Limb (tissue), 2 donors: ENCODE measurements at regions not wholly inside any gene's neighbourhood (a gene's known extent, or its start where the extent isn't known, plus 50 kb on each side); places are given as distances from the start of the nearest gene placed in this dataset.
A peak's percentile ranks its signal among the peaks of the same experiment; 100 is the strongest.
"Not testable (repeated sequence)": the region's sequence is repeated elsewhere in the genome, so short reads cannot be mapped to it uniquely, and the experiment has no call there.

ENCODE experiments used
- DNase-seq, 2 donors: peaks; one replicate each; pipeline ENCODE4 v3.0.0-alpha.2; 2016; ENCODE audit errors: extremely low spot score in 2 of 2

GRCh38 chr15:66883284-66883911 is 181.4 kb downstream of the SMAD6 start:
- peak; percentile 91 to 97 for DNase-seq

- no peak for DNase-seq
Observed at GRCh38 chr15:66884115-66884622, 181.2 kb upstream of the SMAD3 start.

GRCh38 chr15:66884661-66885237 is 180.7 kb upstream of the SMAD3 start:
- no peak for DNase-seq

GRCh38 chr15:66885281-66885915 is 180.0 kb upstream of the SMAD3 start:
- DNase-seq = peak in 1 of 2 donors; percentile 8

- DNase-seq = peak in 1 of 2 donors; percentile 36
Observed at GRCh38 chr15:66886241-66886675, 179.1 kb upstream of the SMAD3 start.

- DNase-seq = peak in 1 of 2 donors; percentile 14
Observed at GRCh38 chr15:66886686-66887273, 178.6 kb upstream of the SMAD3 start.

- DNase-seq = not testable (repeated sequence)
Observed at GRCh38 chr15:66889298-66889697, 176.1 kb upstream of the SMAD3 start.

GRCh38 chr15:66891776-66892175 is 173.6 kb upstream of the SMAD3 start:
- no peak for DNase-seq

- DNase-seq = no peak
Observed at GRCh38 chr15:66893294-66893693, 172.1 kb upstream of the SMAD3 start.

- no peak for DNase-seq
Observed at GRCh38 chr15:66894363-66894762, 171.0 kb upstream of the SMAD3 start.

GRCh38 chr15:66894986-66895780 is 170.2 kb upstream of the SMAD3 start:
- DNase-seq = no peak

GRCh38 chr15:66895794-66896453 is 169.5 kb upstream of the SMAD3 start:
- no peak for DNase-seq

GRCh38 chr15:66896611-66897010 is 168.8 kb upstream of the SMAD3 start:
- no peak for DNase-seq

GRCh38 chr15:66897416-66897815 is 168.0 kb upstream of the SMAD3 start:
- no peak for DNase-seq

GRCh38 chr15:66897971-66898370 is 167.4 kb upstream of the SMAD3 start:
- peak in 1 of 2 donors; percentile 27 for DNase-seq

GRCh38 chr15:66898656-66899386 is 166.6 kb upstream of the SMAD3 start:
- DNase-seq = peak in 1 of 2 donors; percentile 17

GRCh38 chr15:66899555-66900350 is 165.6 kb upstream of the SMAD3 start:
- DNase-seq = no peak

- DNase-seq = no peak
Observed at GRCh38 chr15:66900586-66901310, 164.7 kb upstream of the SMAD3 start.
